Esophagus squamous epithelium (tissue), 5 donors: ENCODE measurements at regions not wholly inside any gene's neighbourhood (a gene's known extent, or its start where the extent isn't known, plus 50 kb on each side); places are given as distances from the start of the nearest gene placed in this dataset.
"Not testable (repeated sequence)": the region's sequence is repeated elsewhere in the genome, so short reads cannot be mapped to it uniquely, and the experiment has no call there.

Source experiments
- DNase-seq: peaks from one replicate; lab custom pipeline; 2025; lab: John Stamatoyannopoulos, UW
- H3K27ac ChIP-seq, 4 donors: fragments of 200-600 bp; sonication (generic); one replicate each; pipeline ENCODE4 v1.5.1; 2016 to 2019; ENCODE audit warnings: mild to moderate bottlenecking in 1 of 4
- H3K27me3 ChIP-seq, 4 donors: fragments of 200-600 bp; sonication (generic); 1 replicate in 3 of 4; 2 replicates in 1 of 4; pipeline versions ENCODE4 v1.5.1 to v1.6.0; 2017 to 2021; ENCODE audit warnings: antibody characterized with exemption in 1 of 4
- H3K36me3 ChIP-seq, 3 donors: fragments of 200-600 bp; sonication (generic); one replicate each; pipeline ENCODE4 v1.5.1; 2016 to 2019
- H3K4me1 ChIP-seq, 3 donors: fragments of 200-600 bp; sonication (generic); one replicate each; pipeline ENCODE4 v1.5.1; 2017 to 2019
- H3K4me3 ChIP-seq, 4 donors: fragments of 200-600 bp; sonication (generic); 1 replicate in 3 of 4; 2 replicates in 1 of 4; pipeline ENCODE4 v1.5.1; 2016 to 2019; ENCODE audit warnings: mild to moderate bottlenecking in 2 of 4, moderate library complexity in 1 of 4
- H3K9me3 ChIP-seq, 3 donors: fragments of 200-600 bp; sonication (generic); one replicate each; pipeline ENCODE4 v1.5.1; 2016 to 2019
- POLR2A ChIP-seq, 4 donors: fragments of 450-650 bp; IDR thresholded peaks; one replicate each; pipeline ENCODE4 v1.6.1; 2017; ENCODE audit warnings: antibody characterized with exemption in 4 of 4, mild to moderate bottlenecking in 4 of 4, moderate library complexity in 3 of 4
- WGBS, 2 donors: methylation state at CpG; one replicate each; pipeline ENCODE4 v1.1.5; 2018; 5-methylcytosine and 5-hydroxymethylcytosine counted together
- intact Hi-C: fragments of 100-400 bp; cut with DNase I; formaldehyde crosslinking; loops from one replicate; pipeline ENCODE4 v1.15.0; 2022
- TF ChIP-seq, protein P1 (sequence below), 6 experiments: fragments of 450-650 bp in 4 of 6; fragments of 200-600 bp in 2 of 6; sonication (generic) in 2 of 6; IDR thresholded peaks; one replicate each; pipeline ENCODE4 v1.5.1; 2016 to 2019; ENCODE audit warnings: antibody characterized with exemption in 6 of 6, mild to moderate bottlenecking in 4 of 6, moderate library complexity in 4 of 6
- donor health status: DM: yes; HTN: yes; CAD: no.

- H3K4me3 ChIP-seq: no peak overlapping the region
- H3K27ac ChIP-seq: peak overlapping the region; percentile 34 to 84 (median 72)
- intact Hi-C loops: no loop called here
- DNase-seq: no peak
- WGBS, 2 donors: 36 to 48% methylated on average over 2 of the region's 2 CpGs
- H3K36me3 ChIP-seq: no peaks in the 10 kb centered on the region
- H3K9me3 ChIP-seq: peaks cover 0 to 7% (median 0%) of the 10 kb centered on the region in 3 donors
- no peak for TF ChIP-seq POLR2A (IDR thresholded peaks at IDR 0.05)
- TF ChIP-seq, protein P1, sequence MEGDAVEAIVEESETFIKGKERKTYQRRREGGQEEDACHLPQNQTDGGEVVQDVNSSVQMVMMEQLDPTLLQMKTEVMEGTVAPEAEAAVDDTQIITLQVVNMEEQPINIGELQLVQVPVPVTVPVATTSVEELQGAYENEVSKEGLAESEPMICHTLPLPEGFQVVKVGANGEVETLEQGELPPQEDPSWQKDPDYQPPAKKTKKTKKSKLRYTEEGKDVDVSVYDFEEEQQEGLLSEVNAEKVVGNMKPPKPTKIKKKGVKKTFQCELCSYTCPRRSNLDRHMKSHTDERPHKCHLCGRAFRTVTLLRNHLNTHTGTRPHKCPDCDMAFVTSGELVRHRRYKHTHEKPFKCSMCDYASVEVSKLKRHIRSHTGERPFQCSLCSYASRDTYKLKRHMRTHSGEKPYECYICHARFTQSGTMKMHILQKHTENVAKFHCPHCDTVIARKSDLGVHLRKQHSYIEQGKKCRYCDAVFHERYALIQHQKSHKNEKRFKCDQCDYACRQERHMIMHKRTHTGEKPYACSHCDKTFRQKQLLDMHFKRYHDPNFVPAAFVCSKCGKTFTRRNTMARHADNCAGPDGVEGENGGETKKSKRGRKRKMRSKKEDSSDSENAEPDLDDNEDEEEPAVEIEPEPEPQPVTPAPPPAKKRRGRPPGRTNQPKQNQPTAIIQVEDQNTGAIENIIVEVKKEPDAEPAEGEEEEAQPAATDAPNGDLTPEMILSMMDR (IDR thresholded peaks at IDR 0.05): no peak
- no peaks in the 10 kb centered on the region for H3K27me3 ChIP-seq
- H3K4me1 ChIP-seq: peaks cover 0 to 40% (median 19%) of the 10 kb centered on the region in 3 donors
Observed at GRCh38 chr18:10353791-10354190, 100.6 kb upstream of the APCDD1 start.

GRCh38 chr18:10354241-10354811, 100.1 kb upstream of the APCDD1 start:
- peaks cover 0 to 7% (median 0%) of the 10 kb centered on the region in 3 donors for H3K9me3 ChIP-seq
- intact Hi-C loops: no loop called here
- no peaks in the 10 kb centered on the region for H3K27me3 ChIP-seq
- H3K4me3 ChIP-seq: no peak overlapping the region
- no peak for DNase-seq
- TF ChIP-seq, protein P1 (IDR thresholded peaks at IDR 0.05): no peak
- no peak for TF ChIP-seq POLR2A (IDR thresholded peaks at IDR 0.05)
- peak overlapping the region; percentile 34 to 84 (median 72) for H3K27ac ChIP-seq
- WGBS, 2 donors: 12 to 17% methylated on average over 1 of the region's 1 CpG
- H3K36me3 ChIP-seq: no peaks in the 10 kb centered on the region
- H3K4me1 ChIP-seq: peaks cover 0 to 40% (median 19%) of the 10 kb centered on the region in 3 donors

- intact Hi-C loops: no loop called here
- Histone ChIP-seq H3K27me3 (no peaks in the 10 kb centered on the region), H3K4me3 (no peak overlapping the region), H3K9me3 (peaks cover 0 to 7% (median 0%) of the 10 kb centered on the region in 3 donors), H3K36me3 (no peaks in the 10 kb centered on the region), H3K4me1 (peaks cover 0 to 40% (median 19%) of the 10 kb centered on the region in 3 donors), H3K27ac (peak overlapping the region in 3 of 4 donors; percentile 67 to 84 (median 76))
- TF ChIP-seq, protein P1 (IDR thresholded peaks at IDR 0.05): no peak
- TF ChIP-seq POLR2A (IDR thresholded peaks at IDR 0.05): no peak
- no peak for DNase-seq
- WGBS, 2 donors: 60 to 71% methylated on average over 1 of the region's 1 CpG
Observed at GRCh38 chr18:10354890-10355289, 99.5 kb upstream of the APCDD1 start.

- H3K4me3 ChIP-seq, H3K27ac ChIP-seq, H3K27me3 ChIP-seq, intact Hi-C loops, DNase-seq, H3K9me3 ChIP-seq, H3K36me3 ChIP-seq: not testable (repeated sequence)
- H3K4me1 ChIP-seq: peaks cover 0 to 33% (median 19%) of the 10 kb centered on the region in 3 donors
Observed at GRCh38 chr18:10356999-10357398, 97.4 kb upstream of the APCDD1 start.

DNA sequence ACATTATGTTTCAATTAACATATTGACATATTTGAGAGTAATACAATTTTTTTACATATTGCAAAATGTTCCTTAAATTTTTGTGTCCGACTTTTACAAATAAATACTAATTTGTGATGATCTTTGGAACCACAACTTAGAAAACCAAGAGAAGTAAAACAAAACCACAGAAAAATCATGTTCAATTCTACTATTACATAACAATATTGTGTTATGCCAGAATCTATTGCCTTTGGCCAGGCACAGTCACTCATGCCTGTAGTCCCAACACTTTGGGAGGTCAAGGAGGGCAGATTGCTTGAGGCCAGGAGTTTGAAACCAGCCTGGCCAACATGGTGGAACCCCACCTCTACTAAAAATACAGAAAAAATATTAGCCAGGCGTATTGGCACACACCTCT, 92.8 kb upstream of the APCDD1 start:
- no peaks in the 10 kb centered on the region for H3K27me3 ChIP-seq
- 85 to 98% methylated on average over 2 of the region's 2 CpGs for WGBS, 2 donors
- no peak overlapping the region for H3K4me3 ChIP-seq
- intact Hi-C loops: no loop called here
- no peaks in the 10 kb centered on the region for H3K36me3 ChIP-seq
- H3K4me1 ChIP-seq: no peaks in the 10 kb centered on the region
- TF ChIP-seq, protein P1 (IDR thresholded peaks at IDR 0.05): no peak
- no peak for TF ChIP-seq POLR2A (IDR thresholded peaks at IDR 0.05)
- no peak overlapping the region for H3K27ac ChIP-seq
- no peak for DNase-seq
- H3K9me3 ChIP-seq: peaks cover 0 to 20% (median 9%) of the 10 kb centered on the region in 3 donors
